Memory B cell (primary cell): ENCODE measurements at regions not wholly inside any gene's neighbourhood (a gene's known extent, or its start where the extent isn't known, plus 50 kb on each side); places are given as distances from the start of the nearest gene placed in this dataset.

Source experiments
- ATAC-seq: fragments of 150-1000 bp; cut with Tn5 transposase; 2 replicates; pipeline ENCODE4 v1.10.0; 2021; ENCODE audit warnings: low read depth, mild to moderate bottlenecking, moderate library complexity
- DNase-seq, 2 donors: peaks; one replicate each; pipeline ENCODE4 v3.0.0; 2022; ENCODE audit warnings: low spot score in 2 of 2
- H3K27ac Mint-ChIP-seq: one replicate; pipeline ENCODE4 v1.8.0; 2022; ENCODE audit warnings: mild to moderate bottlenecking, moderate library complexity, mixed read lengths
- H3K27me3 Mint-ChIP-seq: one replicate; pipeline ENCODE4 v1.8.0; 2022; ENCODE audit warnings: mixed read lengths
- H3K36me3 Mint-ChIP-seq: one replicate; pipeline ENCODE4 v1.8.0; 2022; ENCODE audit warnings: mild to moderate bottlenecking, mixed read lengths
- H3K4me1 Mint-ChIP-seq: one replicate; pipeline ENCODE4 v1.8.0; 2022; ENCODE audit warnings: mixed read lengths
- H3K4me3 Mint-ChIP-seq: one replicate; pipeline ENCODE4 v1.8.0; 2022; ENCODE audit warnings: mild to moderate bottlenecking, moderate library complexity, mixed read lengths
- H3K9me3 Mint-ChIP-seq: one replicate; pipeline ENCODE4 v1.8.0; 2022; ENCODE audit warnings: mixed read lengths

DNA sequence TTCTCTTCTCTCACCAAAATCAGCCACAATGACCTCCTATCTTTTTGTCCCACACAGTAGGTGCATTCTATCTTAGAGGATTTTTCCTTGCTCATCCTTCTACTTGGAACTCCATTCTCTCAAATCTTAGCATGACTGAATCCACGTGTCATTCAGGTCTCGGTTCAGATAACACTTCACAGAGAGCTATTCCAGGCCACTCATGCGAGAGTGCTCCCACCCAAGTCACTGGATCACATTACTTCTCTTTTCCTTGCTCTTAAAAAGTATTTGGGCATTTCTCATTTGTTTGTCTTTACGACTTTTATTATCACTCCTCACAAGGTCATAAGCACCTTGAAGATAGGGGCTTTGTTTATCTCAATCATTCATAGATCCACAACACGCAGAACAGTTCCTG, 647.5 kb upstream of the TENM3 start:
- no peaks in the 10 kb centered on the region for H3K36me3 Mint-ChIP-seq
- DNase-seq (no peak), ATAC-seq (no peak)
- no peak overlapping the region for H3K4me3 Mint-ChIP-seq
- H3K9me3 Mint-ChIP-seq, result peaks cover 1% of the 10 kb centered on the region
- no peak overlapping the region for H3K27ac Mint-ChIP-seq
- no peaks in the 10 kb centered on the region for H3K27me3 Mint-ChIP-seq
- no peaks in the 10 kb centered on the region for H3K4me1 Mint-ChIP-seq

GRCh38 chr4:181597766-181598165, 645.4 kb upstream of the TENM3 start:
- no peak for DNase-seq

GRCh38 chr4:181599134-181599533, 644.1 kb upstream of the TENM3 start:
- H3K4me1 Mint-ChIP-seq, result no peaks in the 10 kb centered on the region
- no peak overlapping the region for H3K27ac Mint-ChIP-seq
- DNase-seq, result no peak
- no peak for ATAC-seq
- H3K36me3 Mint-ChIP-seq, result no peaks in the 10 kb centered on the region
- no peaks in the 10 kb centered on the region for H3K9me3 Mint-ChIP-seq
- no peaks in the 10 kb centered on the region for H3K27me3 Mint-ChIP-seq
- H3K4me3 Mint-ChIP-seq, result no peak overlapping the region

More at GRCh38 chr4:181597766-181598165, 645.4 kb upstream of the TENM3 start:
- Mint-ChIP-seq H3K9me3 (no peaks in the 10 kb centered on the region), H3K4me3 (no peak overlapping the region), H3K27ac (no peak overlapping the region), H3K27me3 (no peaks in the 10 kb centered on the region), H3K36me3 (no peaks in the 10 kb centered on the region), H3K4me1 (no peaks in the 10 kb centered on the region)
- no peak for ATAC-seq

DNA sequence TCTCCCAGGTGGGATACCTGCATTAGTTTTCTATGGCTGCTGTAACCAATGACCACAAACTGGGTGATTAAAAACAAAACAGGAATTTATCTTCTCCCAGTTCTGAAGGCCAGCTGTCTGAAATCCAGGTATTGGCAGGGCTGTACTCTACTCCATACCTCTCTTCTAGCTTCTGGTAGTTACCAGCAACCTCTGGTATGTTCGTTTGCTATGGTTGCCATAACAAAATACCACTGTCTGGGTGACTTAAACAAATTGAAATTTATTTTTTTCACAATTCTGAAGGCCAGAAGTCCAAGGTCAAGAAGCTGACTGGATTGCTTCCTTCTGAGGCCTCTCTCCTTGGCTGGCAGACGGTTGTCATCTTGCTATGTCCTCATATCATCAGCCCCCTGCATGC, 642.1 kb upstream of the TENM3 start:
- Mint-ChIP-seq H3K36me3 (no peaks in the 10 kb centered on the region), H3K4me1 (no peaks in the 10 kb centered on the region), H3K4me3 (no peak overlapping the region), H3K27me3 (no peaks in the 10 kb centered on the region), H3K9me3 (peaks cover under 1% of the 10 kb centered on the region), H3K27ac (no peak overlapping the region)
- no peak for ATAC-seq
- no peak for DNase-seq

- no peaks in the 10 kb centered on the region for H3K36me3 Mint-ChIP-seq
Observed at GRCh38 chr4:181604546-181604945, 638.7 kb upstream of the TENM3 start.

DNA sequence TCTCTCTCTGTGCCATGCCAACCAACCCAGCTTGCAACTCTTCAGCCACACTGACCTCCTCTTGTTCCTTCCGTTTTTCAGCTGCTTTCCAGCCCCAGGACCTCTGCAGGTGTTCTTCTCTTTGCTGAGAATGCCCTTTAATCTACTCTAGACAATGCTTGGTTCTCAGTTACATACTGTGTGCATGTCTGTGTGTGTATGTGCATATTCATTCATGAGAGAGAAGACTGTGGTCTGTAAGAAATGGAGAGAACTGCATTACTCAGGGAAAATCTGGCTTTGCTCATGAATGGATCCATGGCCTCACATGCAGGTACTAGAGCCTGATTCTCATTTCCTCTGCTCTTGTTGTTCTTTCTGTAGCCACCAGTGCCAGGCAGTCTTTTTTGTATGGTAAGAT, 636.9 kb upstream of the TENM3 start:
- Mint-ChIP-seq H3K36me3 (no peaks in the 10 kb centered on the region), H3K27me3 (no peaks in the 10 kb centered on the region), H3K27ac (no peak overlapping the region), H3K9me3 (peaks cover 2% of the 10 kb centered on the region), H3K4me3 (no peak overlapping the region), H3K4me1 (no peaks in the 10 kb centered on the region)
- DNase-seq (no peak), ATAC-seq (no peak)

More at GRCh38 chr4:181604546-181604945, 638.7 kb upstream of the TENM3 start:
- Mint-ChIP-seq H3K9me3 (peaks cover 2% of the 10 kb centered on the region), H3K4me3 (no peak overlapping the region), H3K4me1 (no peaks in the 10 kb centered on the region), H3K27me3 (no peaks in the 10 kb centered on the region), H3K27ac (no peak overlapping the region)
- no peak for DNase-seq
- no peak for ATAC-seq

- H3K9me3 Mint-ChIP-seq, result peaks cover 2% of the 10 kb centered on the region
- H3K36me3 Mint-ChIP-seq, result no peaks in the 10 kb centered on the region
- H3K4me1 Mint-ChIP-seq, result no peaks in the 10 kb centered on the region
- no peak for DNase-seq
- no peak for ATAC-seq
- H3K27ac Mint-ChIP-seq, result no peak overlapping the region
- H3K4me3 Mint-ChIP-seq, result no peak overlapping the region
- H3K27me3 Mint-ChIP-seq, result no peaks in the 10 kb centered on the region
Observed at GRCh38 chr4:181608181-181608580, 635.0 kb upstream of the TENM3 start.

DNA sequence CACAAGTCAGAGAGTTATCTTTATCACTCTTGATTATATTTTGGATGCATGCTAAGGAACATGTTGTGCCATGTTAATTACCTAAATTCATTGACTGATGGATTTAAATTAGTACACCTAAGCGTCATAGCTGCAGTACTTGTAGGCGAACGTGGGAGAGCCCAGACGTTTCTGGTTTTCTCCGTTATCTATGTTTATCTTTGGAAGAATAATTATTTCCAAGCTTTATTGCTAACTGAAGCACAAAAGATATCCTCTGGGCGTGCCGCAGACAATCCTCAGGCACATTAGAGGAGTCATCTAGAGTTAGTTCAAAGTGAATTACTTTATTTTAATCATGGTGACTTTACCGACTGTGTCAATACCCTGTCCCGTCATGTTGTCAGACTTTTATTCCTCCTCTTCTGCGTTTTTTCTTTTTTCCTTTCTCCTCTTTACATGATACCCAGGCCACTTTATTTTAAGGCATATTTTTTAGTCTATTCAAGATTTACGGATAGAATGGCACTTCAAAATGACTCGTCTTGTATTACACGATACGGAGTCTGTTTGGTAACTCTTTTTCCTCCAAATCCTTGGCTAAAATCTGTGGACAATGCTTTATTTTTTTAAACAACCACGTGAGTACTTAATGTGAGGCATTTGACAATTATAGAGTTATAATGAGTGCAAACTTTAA, 632.0 kb upstream of the TENM3 start:
- no peaks in the 10 kb centered on the region for H3K36me3 Mint-ChIP-seq
- DNase-seq (no peak), ATAC-seq (no peak)
- no peaks in the 10 kb centered on the region for H3K27me3 Mint-ChIP-seq
- peaks cover under 1% of the 10 kb centered on the region for H3K9me3 Mint-ChIP-seq
- H3K4me3 Mint-ChIP-seq, result no peak overlapping the region
- H3K27ac Mint-ChIP-seq, result no peak overlapping the region
- no peaks in the 10 kb centered on the region for H3K4me1 Mint-ChIP-seq

DNA sequence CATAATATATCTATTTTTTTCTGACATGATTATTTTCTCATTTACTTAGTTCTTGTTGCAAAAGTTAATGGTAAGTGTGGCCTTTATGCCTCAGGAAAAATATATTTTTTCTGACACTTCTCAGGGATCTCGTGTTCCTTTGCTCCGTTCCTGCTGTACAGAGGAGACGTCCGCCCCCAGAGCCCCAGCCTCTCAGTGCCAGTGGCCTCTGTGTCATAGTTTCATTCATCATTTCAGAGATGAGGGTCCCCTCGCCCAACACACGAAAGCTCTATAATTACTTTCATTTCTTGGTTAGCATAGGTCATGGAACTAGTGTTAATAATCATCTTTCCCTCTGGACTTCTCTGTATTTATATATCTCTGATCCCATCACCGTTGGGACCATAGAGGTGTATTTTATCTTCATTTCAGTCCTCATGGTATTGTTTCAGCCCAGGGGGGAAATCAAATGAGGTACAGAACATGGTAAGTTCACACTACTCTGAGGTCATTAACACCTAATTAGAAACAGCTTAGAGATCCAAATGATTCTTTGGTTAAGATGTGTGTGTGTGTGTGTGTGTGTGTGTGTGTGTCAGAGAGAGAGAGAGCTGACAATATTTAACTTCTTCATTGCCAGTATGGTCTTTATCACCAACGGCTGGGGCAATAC, 631.1 kb upstream of the TENM3 start:
- Mint-ChIP-seq H3K9me3 (no peaks in the 10 kb centered on the region), H3K27me3 (no peaks in the 10 kb centered on the region), H3K4me1 (no peaks in the 10 kb centered on the region), H3K4me3 (no peak overlapping the region), H3K27ac (no peak overlapping the region), H3K36me3 (no peaks in the 10 kb centered on the region)
- ATAC-seq (no peak), DNase-seq (no peak)

DNA sequence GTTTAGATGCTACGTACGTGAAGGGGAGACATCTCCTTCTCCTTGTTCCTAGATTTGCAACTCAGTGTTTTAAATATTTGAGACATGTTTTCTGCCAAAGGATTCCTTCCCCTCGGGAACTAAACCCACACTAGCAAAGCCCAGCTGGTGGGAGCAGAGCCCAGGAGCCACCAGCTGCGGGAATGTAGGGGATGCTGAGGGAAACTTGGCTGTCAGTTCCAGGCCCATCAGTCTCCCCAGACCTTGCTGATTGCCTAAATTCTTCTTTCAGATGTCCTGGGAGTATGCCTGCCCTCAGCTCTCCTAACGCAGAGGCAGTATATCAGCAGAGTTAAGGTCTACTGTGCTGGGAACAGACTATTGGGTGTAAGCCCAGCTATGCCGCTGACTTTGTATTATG, 630.0 kb upstream of the TENM3 start:
- no peak overlapping the region for H3K4me3 Mint-ChIP-seq
- H3K9me3 Mint-ChIP-seq, result no peaks in the 10 kb centered on the region
- no peaks in the 10 kb centered on the region for H3K27me3 Mint-ChIP-seq
- ATAC-seq (no peak), DNase-seq (no peak)
- H3K4me1 Mint-ChIP-seq, result no peaks in the 10 kb centered on the region
- no peaks in the 10 kb centered on the region for H3K36me3 Mint-ChIP-seq
- H3K27ac Mint-ChIP-seq, result no peak overlapping the region

DNA sequence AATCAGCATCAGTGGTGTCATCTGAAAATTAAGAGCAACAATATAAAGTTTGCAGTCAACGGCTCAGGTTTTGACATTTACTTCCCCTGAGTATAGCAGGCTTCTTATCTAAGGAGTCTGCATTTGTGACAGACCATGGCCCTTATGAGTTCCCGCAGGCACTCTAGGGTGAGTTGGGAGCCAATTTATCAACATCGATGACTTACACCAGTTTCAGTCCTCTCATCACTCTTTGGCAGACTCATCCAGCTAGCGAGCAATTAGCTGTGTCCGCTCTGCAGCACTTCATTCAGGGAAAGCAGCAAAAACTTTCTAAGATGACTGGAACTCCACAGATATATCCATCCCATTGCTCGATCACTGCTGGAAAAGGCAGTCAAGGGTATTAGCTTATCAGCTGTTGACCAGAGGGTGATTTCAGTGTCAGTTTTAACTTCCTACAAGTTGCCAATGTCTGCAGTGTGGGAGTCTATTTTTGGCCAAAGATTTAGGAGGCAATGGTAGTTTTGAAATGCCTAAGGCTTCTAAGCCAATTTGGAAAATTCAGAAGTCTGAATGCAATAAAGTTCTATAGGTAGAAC, 625.1 kb upstream of the TENM3 start:
- no peaks in the 10 kb centered on the region for H3K36me3 Mint-ChIP-seq
- no peaks in the 10 kb centered on the region for H3K9me3 Mint-ChIP-seq
- no peak overlapping the region for H3K4me3 Mint-ChIP-seq
- H3K27me3 Mint-ChIP-seq, result no peaks in the 10 kb centered on the region
- no peak overlapping the region for H3K27ac Mint-ChIP-seq
- DNase-seq (no peak), ATAC-seq (no peak)
- H3K4me1 Mint-ChIP-seq, result no peaks in the 10 kb centered on the region

GRCh38 chr4:181618896-181619295, 624.3 kb upstream of the TENM3 start:
- Mint-ChIP-seq H3K27ac (no peak overlapping the region), H3K4me3 (no peak overlapping the region), H3K9me3 (no peaks in the 10 kb centered on the region), H3K4me1 (no peaks in the 10 kb centered on the region), H3K36me3 (no peaks in the 10 kb centered on the region), H3K27me3 (no peaks in the 10 kb centered on the region)
- ATAC-seq (no peak), DNase-seq (no peak)

DNA sequence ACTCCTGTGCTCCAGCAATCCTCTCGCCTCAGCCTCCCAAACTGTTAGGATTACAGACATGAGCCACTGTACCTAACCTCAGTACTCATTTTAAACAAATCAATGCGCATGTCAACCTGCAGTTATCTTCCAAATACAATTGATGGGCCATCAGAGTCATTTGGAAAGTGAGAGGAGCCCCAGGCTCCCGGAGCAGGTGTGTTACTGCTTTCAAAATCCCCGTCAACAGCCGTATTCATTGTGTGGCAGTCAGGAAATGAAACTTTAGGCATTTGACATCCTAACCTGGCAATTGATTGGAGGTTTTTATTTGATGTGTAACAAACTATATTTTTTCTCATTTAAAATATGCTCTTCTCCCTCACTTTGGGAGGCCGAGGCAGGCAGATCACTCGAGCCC, 623.6 kb upstream of the TENM3 start:
- no peaks in the 10 kb centered on the region for H3K9me3 Mint-ChIP-seq
- DNase-seq, result no peak
- no peaks in the 10 kb centered on the region for H3K27me3 Mint-ChIP-seq
- H3K4me3 Mint-ChIP-seq, result no peak overlapping the region
- H3K36me3 Mint-ChIP-seq, result no peaks in the 10 kb centered on the region
- H3K27ac Mint-ChIP-seq, result no peak overlapping the region
- ATAC-seq, result no peak
- no peaks in the 10 kb centered on the region for H3K4me1 Mint-ChIP-seq

DNA sequence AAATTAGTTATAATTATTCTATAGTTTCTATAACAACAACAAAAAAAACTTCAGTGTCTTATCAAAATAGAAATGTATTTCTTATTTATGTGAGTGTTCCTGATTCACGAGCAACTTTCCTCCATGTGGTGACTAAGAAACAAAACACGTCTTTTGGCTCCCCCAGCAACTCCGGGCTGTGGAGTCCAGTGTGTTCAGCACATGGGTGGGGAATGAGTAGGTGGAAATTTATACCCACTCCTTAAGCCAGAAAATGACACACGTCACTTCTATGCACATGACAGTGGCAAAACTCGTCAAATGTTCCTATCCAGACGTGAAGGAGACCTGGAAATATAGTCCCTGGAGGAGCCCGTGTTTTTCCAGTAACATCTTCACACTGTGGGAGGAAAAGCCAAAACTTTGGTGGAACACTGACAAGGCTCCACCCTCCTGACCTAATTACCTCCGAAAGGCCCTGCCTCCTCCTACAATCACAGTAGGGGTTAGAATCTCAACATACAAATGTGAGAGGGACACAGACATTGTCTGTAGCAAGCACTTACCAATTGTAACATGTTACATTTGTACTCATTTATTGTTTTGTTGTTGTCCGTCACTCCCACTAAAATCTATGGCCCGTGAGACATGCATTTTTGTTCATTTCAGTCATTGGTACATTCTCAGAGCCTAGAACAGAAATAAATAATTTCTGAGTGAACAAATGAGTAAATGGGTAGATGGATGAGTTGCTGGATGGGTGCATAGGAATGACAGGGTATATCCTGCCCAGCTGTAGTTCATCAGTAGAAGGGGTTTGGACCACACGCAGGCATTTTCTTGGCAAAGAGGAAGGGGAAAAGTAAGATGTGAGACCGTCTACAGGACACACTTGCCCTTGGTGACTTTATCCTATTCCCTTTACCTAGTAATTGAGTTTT, 605.8 kb upstream of the TENM3 start:
- no peak for DNase-seq
- no peaks in the 10 kb centered on the region for H3K36me3 Mint-ChIP-seq
- H3K9me3 Mint-ChIP-seq, result peaks cover 6% of the 10 kb centered on the region

More for the DNA sequence above, 605.8 kb upstream of the TENM3 start:
- ATAC-seq, result no peak
- no peak overlapping the region for H3K4me3 Mint-ChIP-seq
- H3K27me3 Mint-ChIP-seq, result no peaks in the 10 kb centered on the region
- no peak overlapping the region for H3K27ac Mint-ChIP-seq
- no peaks in the 10 kb centered on the region for H3K4me1 Mint-ChIP-seq
